HG03520 (cell line): ENCODE measurements at regions not wholly inside any gene's neighbourhood (a gene's known extent, or its start where the extent isn't known, plus 50 kb on each side); places are given as distances from the start of the nearest gene placed in this dataset.

Experiments used
- ATAC-seq: cut with Tn5 transposase; IDR thresholded peaks from one replicate; pipeline ENCODE4 v1.9.1; 2021; ENCODE audit warnings: mild to moderate bottlenecking, moderate library complexity; ENCODE audit not compliant: unreplicated experiment

- no peak for ATAC-seq
Observed at GRCh38 chr4:56209767-56210166, 177.5 kb downstream of the AASDH start.

- ATAC-seq: no peak
Observed at GRCh38 chr4:56208103-56208502, 179.2 kb downstream of the AASDH start.

- no peak for ATAC-seq
Observed at GRCh38 chr4:56206258-56206657, 181.0 kb downstream of the AASDH start.

DNA sequence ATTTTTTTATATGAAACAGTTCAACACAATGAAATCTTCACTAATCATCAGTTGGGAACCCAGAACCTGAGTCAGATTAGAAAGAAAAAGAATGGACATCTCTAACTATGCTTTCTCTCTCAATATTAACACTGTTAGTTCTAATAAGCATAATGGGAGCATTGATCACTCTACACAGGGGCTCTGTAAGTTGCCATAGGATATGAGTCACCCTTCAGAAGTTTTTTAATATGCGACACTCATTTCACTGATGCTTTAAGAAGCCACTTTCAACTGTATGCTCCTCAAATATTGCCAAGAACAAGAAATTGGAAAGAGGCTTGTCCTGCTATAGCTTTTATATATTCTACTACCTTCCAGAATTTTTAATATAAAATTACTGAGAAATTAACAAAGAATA, 187.0 kb downstream of the AASDH start:
- no peak for ATAC-seq

GRCh38 chr4:56198265-56198664, 189.0 kb downstream of the AASDH start:
- ATAC-seq: no peak

DNA sequence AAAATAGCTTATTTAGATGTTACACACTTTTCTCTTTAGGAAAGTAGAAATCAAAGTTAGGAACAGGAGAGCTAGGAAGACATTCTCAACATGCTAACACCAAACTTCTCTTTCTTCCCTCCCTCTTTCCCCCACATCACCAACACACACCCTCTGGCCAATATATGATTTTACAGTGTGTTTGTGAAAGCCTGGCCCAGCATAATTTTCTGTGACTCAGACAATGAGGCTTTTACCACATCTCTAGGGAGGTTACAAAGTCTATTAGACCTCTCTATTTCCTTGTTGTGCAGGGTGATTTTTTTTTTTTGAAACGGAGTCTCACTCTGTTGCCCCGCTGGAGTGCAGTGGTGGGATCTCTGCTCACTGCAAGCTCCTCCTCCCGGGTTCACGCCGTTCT, 189.9 kb downstream of the AASDH start:
- ATAC-seq: no peak

- ATAC-seq: no peak
Observed at GRCh38 chr4:56195025-56195424, 192.3 kb downstream of the AASDH start.

- no peak for ATAC-seq
Observed at GRCh38 chr4:56191534-56191933, 195.8 kb downstream of the AASDH start.

DNA sequence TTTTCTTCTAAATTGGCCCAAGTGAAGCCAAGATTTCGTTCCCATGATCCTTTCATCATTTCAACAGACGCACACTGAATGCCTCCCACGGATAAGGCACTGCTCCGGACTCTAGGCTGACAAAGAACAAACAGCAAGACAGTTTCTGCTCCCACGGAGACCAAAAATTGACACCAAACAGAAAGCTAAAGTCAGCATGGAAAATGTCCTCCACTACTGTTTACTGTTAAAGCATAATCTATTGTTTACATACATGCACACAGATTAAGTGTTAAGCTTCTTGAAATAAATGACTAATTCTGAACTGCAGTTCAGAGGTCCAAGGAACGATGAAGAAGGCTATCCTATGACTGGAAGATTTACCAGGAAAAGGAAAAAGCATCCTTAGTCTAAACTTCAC, 199.6 kb downstream of the AASDH start:
- ATAC-seq: no peak

DNA sequence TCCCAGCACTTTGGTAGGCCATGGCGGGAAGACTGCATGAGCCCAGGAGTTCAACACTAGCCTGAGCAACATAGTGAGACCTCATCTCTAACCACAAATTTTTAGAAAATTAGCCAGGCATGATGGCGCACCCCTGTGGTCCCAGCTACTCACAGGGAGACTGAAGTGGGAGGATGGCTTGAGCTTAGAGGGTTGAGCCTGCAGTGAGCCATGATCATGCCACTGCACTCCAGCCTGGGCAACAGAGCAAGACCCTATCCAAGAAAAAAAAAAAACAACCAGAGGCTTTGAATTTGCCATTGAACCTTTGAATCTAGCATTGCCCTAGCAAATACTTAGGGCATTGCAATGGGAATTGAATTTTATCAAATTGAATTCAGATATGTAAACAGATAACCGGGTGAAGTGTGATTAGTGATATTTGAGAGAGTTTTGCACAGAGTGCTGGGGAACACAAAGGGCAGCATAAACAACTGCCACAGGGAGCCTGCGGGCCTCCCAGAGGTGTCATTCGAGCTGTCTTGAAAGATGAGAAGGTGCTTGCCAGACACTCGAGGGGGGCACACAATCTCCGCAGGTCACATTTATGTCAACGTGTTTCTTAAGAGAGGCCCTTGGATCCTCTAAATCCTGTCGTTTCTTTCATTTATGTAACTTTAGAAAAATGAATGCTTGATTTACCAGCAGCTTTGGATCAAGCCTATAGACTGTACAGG, 200.3 kb downstream of the AASDH start:
- no peak for ATAC-seq

- ATAC-seq: no peak
Observed at GRCh38 chr4:56185901-56186300, 201.4 kb downstream of the AASDH start.

GRCh38 chr4:56184214-56184613, 203.1 kb downstream of the AASDH start:
- ATAC-seq: no peak

GRCh38 chr4:56183344-56183959, 203.8 kb downstream of the AASDH start:
- ATAC-seq: peak; percentile 82

GRCh38 chr4:56182356-56182755, 204.9 kb downstream of the AASDH start:
- ATAC-seq: no peak

- no peak for ATAC-seq
Observed at GRCh38 chr4:56181140-56181953, 205.9 kb downstream of the AASDH start.

DNA sequence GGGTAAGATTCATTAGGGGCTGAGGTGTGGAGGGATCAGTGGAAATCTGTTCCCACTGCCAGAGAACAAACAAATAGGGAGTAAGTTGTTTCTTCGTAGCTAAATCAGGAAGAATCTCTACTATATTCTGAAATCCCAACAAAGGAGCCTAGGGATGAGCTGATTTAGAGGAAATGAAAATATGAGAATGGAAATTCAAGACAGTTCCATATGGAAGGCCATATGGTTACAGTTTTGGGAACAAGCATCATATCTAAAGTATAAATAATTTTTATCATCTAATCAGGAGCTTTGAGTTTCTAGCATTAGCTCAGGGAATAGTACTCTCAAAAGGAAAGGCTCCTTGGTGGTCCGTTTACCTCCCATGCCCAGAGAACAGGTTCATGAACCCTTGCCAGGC, 218.2 kb downstream of the AASDH start:
- no peak for ATAC-seq

- no peak for ATAC-seq
Observed at GRCh38 chr4:56164907-56165306, 216.2 kb downstream of the CEP135 start.

DNA sequence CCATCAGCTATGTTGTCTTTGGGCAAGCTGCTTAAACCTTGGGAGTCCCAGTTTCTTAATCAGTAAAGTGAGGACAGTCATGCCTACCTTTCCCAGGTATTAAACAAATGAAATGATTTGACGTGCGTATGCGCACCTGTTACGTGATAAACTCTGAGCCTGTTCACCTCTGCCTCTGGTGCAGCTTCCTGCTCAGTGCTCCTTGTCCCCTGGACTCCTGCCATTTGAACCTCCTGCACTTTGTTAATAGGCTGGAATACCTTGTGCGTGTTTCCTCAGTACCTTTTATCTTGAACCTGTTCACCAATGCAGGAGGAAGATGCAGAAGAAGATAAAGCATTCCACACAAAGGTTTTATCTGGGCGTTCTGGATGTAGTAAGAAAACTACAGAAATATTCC, 211.9 kb downstream of the CEP135 start:
- no peak for ATAC-seq

DNA sequence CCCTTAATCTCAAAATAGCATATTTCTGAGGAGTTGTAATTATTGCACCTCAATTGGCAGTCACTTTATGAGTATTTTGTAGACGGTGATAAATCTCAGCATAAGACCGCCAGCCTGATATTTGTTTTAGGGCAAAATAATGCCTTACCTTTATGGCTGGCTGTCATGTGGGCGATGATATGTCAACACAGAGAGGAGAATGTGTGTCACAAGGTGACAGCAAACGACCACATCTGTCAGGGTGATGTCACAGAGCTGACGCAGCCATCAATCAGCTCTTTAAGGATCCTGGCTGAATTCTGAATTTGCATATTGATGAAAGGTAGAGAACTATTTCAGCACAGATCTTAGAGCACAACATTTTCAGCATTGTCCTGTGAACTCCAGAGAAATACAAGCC, 209.7 kb downstream of the CEP135 start:
- no peak for ATAC-seq

- no peak for ATAC-seq
Observed at GRCh38 chr4:56156141-56156540, 207.4 kb downstream of the CEP135 start.

DNA sequence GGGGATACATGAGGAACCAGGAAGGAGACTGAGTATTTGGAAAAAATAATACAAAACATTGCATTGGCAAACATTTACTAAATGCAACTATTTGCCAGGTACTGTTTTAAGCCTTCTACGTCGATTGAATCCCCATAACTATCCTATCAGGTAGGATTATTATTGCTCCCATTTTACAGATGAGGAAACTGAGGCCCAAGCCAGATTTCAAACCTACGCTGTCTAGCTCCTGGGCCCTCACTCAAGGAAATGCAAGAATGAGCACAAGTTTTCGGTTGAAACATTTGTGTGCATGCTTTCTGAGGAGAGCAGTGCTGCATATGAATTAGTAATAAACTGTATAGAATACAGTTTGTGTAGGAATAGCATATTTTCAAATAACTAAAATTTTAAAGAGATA, 206.7 kb downstream of the CEP135 start:
- ATAC-seq: no peak

- ATAC-seq: no peak
Observed at GRCh38 chr4:56149591-56149990, 200.8 kb downstream of the CEP135 start.
